OCI-LY3 (cell line): ENCODE measurements at regions not wholly inside any gene's neighbourhood (a gene's known extent, or its start where the extent isn't known, plus 50 kb on each side); places are given as distances from the start of the nearest gene placed in this dataset.

Source experiments
- EZH2phosphoT487 ChIP-seq: fragments of 200-600 bp; shearing (Covaris generic); IDR thresholded peaks from 2 replicates; pipeline ENCODE4 v1.6.1; 2018; ENCODE audit warnings: antibody characterized with exemption, mixed run types, low read depth
- TF ChIP-seq, protein P1 (sequence below): fragments of 200-600, 300-600 bp; sonication (generic); IDR thresholded peaks from 2 replicates; pipeline ENCODE4 v1.5.1; 2014; ENCODE audit warnings: antibody characterized with exemption, low read length, low read depth

DNA sequence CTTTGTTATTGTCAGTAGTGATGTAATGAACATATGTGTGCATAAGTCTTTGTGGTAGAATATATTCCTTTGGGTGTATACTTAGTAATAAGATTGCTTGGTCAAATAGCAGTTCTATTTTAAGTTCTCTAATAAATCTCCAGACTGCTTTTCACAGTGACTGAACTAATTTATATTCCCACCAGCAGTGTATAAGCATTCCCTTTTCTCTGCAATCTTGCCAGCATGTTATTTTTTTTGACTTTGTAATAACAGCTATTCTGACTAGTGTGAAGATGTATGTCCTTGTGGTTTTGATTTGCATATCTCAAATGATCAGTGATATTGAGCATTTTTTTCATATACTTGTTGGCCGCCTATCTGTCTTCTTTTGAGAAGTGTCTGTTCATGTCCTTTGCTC, 111.5 kb upstream of the CDH12 start:
- TF ChIP-seq, protein P1, sequence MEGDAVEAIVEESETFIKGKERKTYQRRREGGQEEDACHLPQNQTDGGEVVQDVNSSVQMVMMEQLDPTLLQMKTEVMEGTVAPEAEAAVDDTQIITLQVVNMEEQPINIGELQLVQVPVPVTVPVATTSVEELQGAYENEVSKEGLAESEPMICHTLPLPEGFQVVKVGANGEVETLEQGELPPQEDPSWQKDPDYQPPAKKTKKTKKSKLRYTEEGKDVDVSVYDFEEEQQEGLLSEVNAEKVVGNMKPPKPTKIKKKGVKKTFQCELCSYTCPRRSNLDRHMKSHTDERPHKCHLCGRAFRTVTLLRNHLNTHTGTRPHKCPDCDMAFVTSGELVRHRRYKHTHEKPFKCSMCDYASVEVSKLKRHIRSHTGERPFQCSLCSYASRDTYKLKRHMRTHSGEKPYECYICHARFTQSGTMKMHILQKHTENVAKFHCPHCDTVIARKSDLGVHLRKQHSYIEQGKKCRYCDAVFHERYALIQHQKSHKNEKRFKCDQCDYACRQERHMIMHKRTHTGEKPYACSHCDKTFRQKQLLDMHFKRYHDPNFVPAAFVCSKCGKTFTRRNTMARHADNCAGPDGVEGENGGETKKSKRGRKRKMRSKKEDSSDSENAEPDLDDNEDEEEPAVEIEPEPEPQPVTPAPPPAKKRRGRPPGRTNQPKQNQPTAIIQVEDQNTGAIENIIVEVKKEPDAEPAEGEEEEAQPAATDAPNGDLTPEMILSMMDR, result no peak
- no peak for TF ChIP-seq EZH2phosphoT487
